LNCAP (cell line): ENCODE measurements at regions not wholly inside any gene's neighbourhood (a gene's known extent, or its start where the extent isn't known, plus 50 kb on each side); places are given as distances from the start of the nearest gene placed in this dataset.

Source experiments
- TF ChIP-seq, protein P1 (sequence below): fragments of 450-650 bp; IDR thresholded peaks from 2 replicates; pipeline ENCODE4 v1.5.1; 2017; ENCODE audit warnings: mild to moderate bottlenecking

DNA sequence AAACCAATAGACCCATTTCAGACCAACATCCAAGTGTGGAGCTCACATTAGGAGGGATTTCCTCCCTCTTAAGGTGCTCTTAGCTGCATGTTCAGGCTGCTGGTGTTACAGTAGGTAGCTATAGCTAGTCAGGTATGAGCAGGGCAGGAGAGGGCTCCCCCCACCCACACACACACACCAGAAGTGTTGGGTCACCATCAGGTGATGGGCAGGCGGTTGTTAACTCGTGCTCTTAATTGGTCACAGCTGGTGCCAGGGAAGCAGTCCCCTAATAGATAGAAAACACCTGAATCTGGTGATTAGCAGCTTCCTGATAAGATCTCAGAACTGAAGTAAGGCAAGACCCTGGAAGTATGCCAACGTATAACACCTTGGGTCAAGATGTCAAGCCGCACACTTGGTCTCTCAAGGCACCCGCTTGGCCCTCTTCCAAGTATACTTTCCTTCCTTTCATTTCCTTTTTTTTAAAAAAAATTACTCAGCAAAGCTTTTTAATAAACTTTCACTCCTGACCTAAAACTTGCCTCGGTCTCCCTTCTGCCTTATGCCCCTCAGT lies 532.4 kb downstream of the DNAH5 start:
- TF ChIP-seq, protein P1, sequence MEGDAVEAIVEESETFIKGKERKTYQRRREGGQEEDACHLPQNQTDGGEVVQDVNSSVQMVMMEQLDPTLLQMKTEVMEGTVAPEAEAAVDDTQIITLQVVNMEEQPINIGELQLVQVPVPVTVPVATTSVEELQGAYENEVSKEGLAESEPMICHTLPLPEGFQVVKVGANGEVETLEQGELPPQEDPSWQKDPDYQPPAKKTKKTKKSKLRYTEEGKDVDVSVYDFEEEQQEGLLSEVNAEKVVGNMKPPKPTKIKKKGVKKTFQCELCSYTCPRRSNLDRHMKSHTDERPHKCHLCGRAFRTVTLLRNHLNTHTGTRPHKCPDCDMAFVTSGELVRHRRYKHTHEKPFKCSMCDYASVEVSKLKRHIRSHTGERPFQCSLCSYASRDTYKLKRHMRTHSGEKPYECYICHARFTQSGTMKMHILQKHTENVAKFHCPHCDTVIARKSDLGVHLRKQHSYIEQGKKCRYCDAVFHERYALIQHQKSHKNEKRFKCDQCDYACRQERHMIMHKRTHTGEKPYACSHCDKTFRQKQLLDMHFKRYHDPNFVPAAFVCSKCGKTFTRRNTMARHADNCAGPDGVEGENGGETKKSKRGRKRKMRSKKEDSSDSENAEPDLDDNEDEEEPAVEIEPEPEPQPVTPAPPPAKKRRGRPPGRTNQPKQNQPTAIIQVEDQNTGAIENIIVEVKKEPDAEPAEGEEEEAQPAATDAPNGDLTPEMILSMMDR = no peak

DNA sequence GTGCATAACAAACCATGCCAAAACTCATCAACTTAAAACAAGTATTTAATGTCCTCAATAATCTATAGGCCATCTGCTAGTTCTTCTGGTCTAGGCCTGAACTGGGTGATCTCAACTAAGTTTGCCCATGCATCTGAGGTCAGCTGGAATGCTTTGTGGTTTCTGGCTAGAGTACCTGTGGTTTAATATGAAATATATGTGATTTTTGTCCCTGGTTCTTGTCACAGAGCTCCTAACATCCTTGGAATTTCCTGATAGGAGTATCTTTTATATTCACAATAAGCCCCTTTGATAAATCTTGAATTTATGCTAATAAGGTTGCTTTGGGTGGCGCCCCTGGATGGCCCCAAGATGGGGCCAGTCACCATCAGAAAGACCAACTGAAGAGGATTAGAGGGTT lies 535.9 kb downstream of the DNAH5 start:
- TF ChIP-seq, protein P1 = no peak

DNA sequence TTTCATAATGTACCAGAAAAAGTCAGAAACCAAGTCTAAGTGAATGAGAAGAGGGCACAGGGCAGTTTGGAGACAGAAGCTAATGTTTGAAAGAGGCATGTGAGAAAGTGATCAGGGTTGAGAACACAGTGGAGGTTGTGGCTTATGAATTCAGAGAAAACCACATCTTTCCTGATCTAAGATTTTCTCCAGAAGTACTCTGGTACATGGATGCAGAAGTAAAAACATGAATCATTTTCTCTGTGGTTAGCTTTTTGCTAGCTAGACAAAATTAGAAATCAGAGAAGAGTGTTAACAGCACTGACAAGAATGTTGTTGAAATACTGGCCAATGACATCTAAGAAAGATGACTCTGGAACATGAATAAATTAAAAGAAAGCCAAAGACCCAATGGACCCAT lies 541.1 kb downstream of the DNAH5 start:
- TF ChIP-seq, protein P1 = no peak

DNA sequence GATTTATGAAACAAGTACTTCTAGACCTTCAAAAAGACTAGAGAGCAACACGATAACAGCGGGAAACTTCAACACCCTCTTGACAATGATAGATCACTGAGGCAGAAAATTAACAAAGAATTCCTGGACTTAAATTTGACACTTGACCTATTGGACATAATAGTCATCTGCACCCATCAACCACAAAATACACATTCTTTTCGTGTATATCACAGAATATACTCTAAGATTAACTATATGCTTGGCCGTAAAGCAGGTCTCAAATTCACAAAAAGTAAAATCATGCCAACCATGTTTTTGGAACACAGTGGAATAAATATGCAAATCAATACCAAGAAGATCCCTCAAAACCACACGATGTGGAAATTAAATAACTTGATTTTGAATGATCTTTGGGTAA lies 559.4 kb downstream of the DNAH5 start:
- TF ChIP-seq, protein P1 = no peak

DNA sequence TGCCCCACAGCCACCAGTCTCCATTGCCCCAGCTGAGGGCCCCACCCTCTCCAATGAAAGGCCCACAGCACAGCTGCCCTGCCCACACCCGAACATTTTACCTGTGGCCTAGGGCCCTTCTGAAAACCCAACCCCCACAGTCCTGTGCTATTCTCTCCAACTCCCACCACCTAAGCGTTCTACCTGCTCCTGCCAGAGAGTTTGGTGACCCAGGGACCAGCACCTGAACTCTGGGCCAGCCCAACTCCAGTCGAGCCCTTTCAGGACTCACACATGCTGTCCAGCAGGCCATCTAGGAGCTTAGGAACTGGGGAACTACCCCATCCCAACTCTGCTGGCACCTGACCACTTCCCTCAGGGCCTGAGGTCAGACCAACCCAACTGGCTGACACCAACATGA lies 562.3 kb downstream of the DNAH5 start:
- TF ChIP-seq, protein P1 = no peak

DNA sequence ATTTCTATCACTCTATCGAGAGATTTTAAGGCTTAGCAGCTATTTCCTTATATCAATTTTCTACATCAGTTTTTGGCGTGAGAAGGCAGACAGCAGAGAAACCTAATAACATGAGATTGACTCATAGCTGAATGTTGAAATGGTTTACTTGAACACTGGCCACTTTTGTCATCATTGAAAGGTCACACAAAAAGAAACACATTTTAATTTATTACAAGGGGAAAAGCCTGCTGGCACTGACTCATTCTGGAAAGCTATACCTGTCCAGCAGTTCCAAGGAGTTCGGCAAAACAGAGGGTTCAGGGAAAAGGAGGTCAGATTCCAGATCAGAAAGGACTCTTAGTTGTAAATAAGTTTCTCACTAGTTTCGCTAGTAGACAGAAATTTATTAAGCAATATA lies 566.4 kb downstream of the DNAH5 start:
- TF ChIP-seq, protein P1 = no peak

DNA sequence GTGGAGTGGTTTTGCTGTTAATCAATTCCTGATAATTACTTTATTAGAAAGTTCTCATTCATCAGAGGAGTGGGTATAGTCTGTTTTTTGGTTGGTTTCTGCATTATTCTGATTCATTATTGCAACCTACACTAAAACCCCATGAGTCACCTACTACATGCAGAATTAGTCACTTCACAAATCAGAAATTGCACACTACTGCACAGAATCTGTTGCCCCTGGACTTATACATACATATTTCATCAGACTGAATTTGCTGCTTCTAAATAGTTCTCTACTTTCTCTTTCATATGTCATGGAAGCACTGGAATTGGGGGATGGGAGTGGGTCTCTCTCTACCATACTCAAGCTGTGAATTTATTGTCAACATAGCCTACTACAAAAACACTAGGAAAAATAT lies 585.1 kb downstream of the DNAH5 start:
- TF ChIP-seq, protein P1 = no peak

DNA sequence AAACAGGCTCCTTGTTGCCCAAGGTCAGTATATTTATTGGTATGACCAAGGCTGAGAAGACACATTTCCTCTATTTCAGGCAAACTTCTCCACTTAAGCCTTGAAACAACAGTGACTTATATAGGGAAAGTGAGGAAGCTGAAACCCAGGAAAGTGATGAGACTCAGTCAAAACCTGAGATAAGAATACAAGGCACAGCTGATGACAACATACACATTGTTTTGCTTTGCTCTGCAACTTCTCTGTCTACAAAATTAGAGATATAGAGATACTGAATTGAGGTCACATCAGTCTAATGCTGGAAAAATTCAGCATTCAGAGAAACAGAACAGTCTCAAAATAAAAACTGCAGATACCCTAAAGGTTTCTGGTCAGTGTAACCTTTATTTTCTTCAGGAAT lies 586.1 kb downstream of the DNAH5 start:
- TF ChIP-seq, protein P1 = no peak
